B cell (primary cell): ENCODE measurements at regions not wholly inside any gene's neighbourhood (a gene's known extent, or its start where the extent isn't known, plus 50 kb on each side); places are given as distances from the start of the nearest gene placed in this dataset.

Source experiments
- ATAC-seq: fragments of 200-7000 bp; cut with Tn5 transposase; one replicate; pipeline ENCODE4 v1.10.0; 2021; ENCODE audit warnings: low read depth, mild to moderate bottlenecking, moderate number of reproducible peaks, moderate library complexity
- CTCF ChIA-PET: fragments of 350-600 bp; sonication (Branson Sonifier 250); formaldehyde crosslinking; loops from one replicate; lab custom pipeline; 2021; ENCODE audit warnings: antibody characterized with exemption, inconsistent platforms; lab: Charles Lee
- POLR2A ChIA-PET: fragments of 350-600 bp; sonication (Branson Sonifier 250); formaldehyde crosslinking; loops from one replicate; lab custom pipeline; 2021; ENCODE audit warnings: antibody characterized with exemption; lab: Charles Lee
- DNase-seq: peaks from one replicate; pipeline ENCODE4 v3.0.0; 2013
- H2AFZ ChIP-seq: 2 replicates; pipeline ENCODE4 v1.6.1; 2012; ENCODE audit warnings: mild to moderate bottlenecking, low read depth, low read length; ENCODE audit not compliant: insufficient read depth, poor library complexity, severe bottlenecking
- H3K27ac ChIP-seq, 2 donors: 1 replicate in 1 of 2; 2 replicates in 1 of 2; pipeline ENCODE4 v1.5.1; 2012 to 2013; ENCODE audit warnings: low read length in 2 of 2, mild to moderate bottlenecking in 2 of 2, moderate library complexity in 1 of 2
- H3K27me3 ChIP-seq, 4 experiments: fragments of 200-600 bp in 1 of 4; sonication (generic) in 1 of 4; replicated peaks in 1 of 4; 1 replicate in 2 of 4; 2 replicates in 2 of 4; pipeline versions ENCODE4 v1.6.1 to v1.7.0; 2013 to 2016; ENCODE audit warnings: low read length in 3 of 4, mild to moderate bottlenecking in 2 of 4, mixed read lengths in 1 of 4, moderate library complexity in 1 of 4; ENCODE audit not compliant: insufficient read depth in 4 of 4, control insufficient read depth in 3 of 4; ENCODE audit errors: control extremely low read depth in 1 of 4
- H3K36me3 ChIP-seq, 2 experiments: replicated peaks in 1 of 2; 1 replicate in 1 of 2; 2 replicates in 1 of 2; pipeline versions ENCODE4 v1.6.1 to v1.7.1; 2013; ENCODE audit warnings: low read length in 1 of 2; ENCODE audit not compliant: insufficient read depth in 2 of 2, control insufficient read depth in 1 of 2; ENCODE audit errors: control extremely low read depth in 1 of 2, extremely low read depth in 1 of 2
- H3K4me1 ChIP-seq, 2 donors: fragments of 200-600 bp in 1 of 2; sonication (generic) in 1 of 2; 1 replicate in 1 of 2; 2 replicates in 1 of 2; pipeline versions ENCODE4 v1.5.1 to v1.6.1; 2013 to 2017; ENCODE audit warnings: low read length in 2 of 2; ENCODE audit not compliant: control insufficient read depth in 2 of 2, insufficient read depth in 2 of 2
- H3K4me2 ChIP-seq: replicated peaks from 2 replicates; pipeline ENCODE3; 2012; ENCODE audit warnings: mild to moderate bottlenecking, low read depth, low read length; ENCODE audit not compliant: poor library complexity, severe bottlenecking
- H3K4me3 ChIP-seq, 5 experiments: fragments of 200-600 bp in 1 of 5; sonication (generic) in 1 of 5; 1 replicate in 3 of 5; 2 replicates in 2 of 5; pipeline versions ENCODE4 v1.5.1 to v1.7.0; 2011 to 2016; ENCODE audit warnings: low read length in 4 of 5, mild to moderate bottlenecking in 4 of 5, low read depth in 2 of 5, control low read depth in 1 of 5, moderate library complexity in 1 of 5; ENCODE audit not compliant: insufficient read depth in 1 of 5; ENCODE audit errors: control extremely low read depth in 1 of 5, extremely low read depth in 1 of 5
- H3K79me2 ChIP-seq: fragments of 200-600 bp; sonication (generic); one replicate; pipeline ENCODE4 v1.6.0; 2016; ENCODE audit warnings: low read length; ENCODE audit not compliant: control insufficient read depth, insufficient read depth
- H3K9ac ChIP-seq: fragments of 200-600 bp; sonication (generic); 2 replicates; pipeline ENCODE4 v1.6.1; 2017; ENCODE audit warnings: mild to moderate bottlenecking, low read length, moderate library complexity
- H3K9me3 ChIP-seq, 3 donors: one replicate each; pipeline versions ENCODE4 v1.6.1 to v1.7.1; 2013; ENCODE audit warnings: low read length in 2 of 3; ENCODE audit not compliant: control insufficient read depth in 2 of 3, insufficient read depth in 1 of 3; ENCODE audit errors: control extremely low read depth in 1 of 3
- H4K20me1 ChIP-seq: 2 replicates; pipeline ENCODE4 v1.6.0; 2012; ENCODE audit warnings: mild to moderate bottlenecking, low read length; ENCODE audit not compliant: insufficient read depth, control insufficient read depth, poor library complexity, severe bottlenecking
- H3K27ac Mint-ChIP-seq: one replicate; pipeline ENCODE4 v1.8.0; 2021; ENCODE audit warnings: mixed read lengths
- H3K27me3 Mint-ChIP-seq: one replicate; pipeline ENCODE4 v1.8.0; 2021; ENCODE audit warnings: mixed read lengths
- H3K4me1 Mint-ChIP-seq: one replicate; pipeline ENCODE4 v1.8.0; 2021; ENCODE audit warnings: mixed read lengths
- H3K4me3 Mint-ChIP-seq: one replicate; pipeline ENCODE4 v1.8.0; 2021; ENCODE audit warnings: mixed read lengths
- H3K9me3 Mint-ChIP-seq: one replicate; pipeline ENCODE4 v1.8.0; 2022; ENCODE audit warnings: mixed read lengths; ENCODE audit not compliant: insufficient read depth
- CTCF ChIP-seq: fragments of 200-600 bp; IDR thresholded peaks from one replicate; pipeline ENCODE4 v1.8.0; 2022; ENCODE audit warnings: antibody characterized with exemption, mild to moderate bottlenecking
- EZH2 ChIP-seq: IDR thresholded peaks from 2 replicates; pipeline ENCODE4 v1.6.1; 2012; ENCODE audit warnings: borderline replicate concordance, low read depth, mild to moderate bottlenecking, moderate library complexity, low read length; ENCODE audit not compliant: insufficient read depth, poor library complexity, severe bottlenecking
- WGBS: methylation state at CpG from one replicate; pipeline ENCODE4 v1.1.5; 2013; ENCODE audit warnings: missing lambda C conversion rate; ENCODE audit not compliant: insufficient coverage; 5-methylcytosine and 5-hydroxymethylcytosine counted together
- intact Hi-C: fragments of 100-400 bp; cut with micrococcal nuclease; formaldehyde crosslinking; loops from one replicate; pipeline ENCODE4 v1.10.0; 2022

GRCh38 chr6:91480402-91480801 lies 893.5 kb upstream of the MAP3K7 start:
- Histone ChIP-seq H4K20me1 (no peaks in the 10 kb centered on the region), H3K9ac (no peak overlapping the region), H3K36me3 (no peaks in the 10 kb centered on the region), H3K9me3 (no peaks in the 10 kb centered on the region), H2AFZ (no peak overlapping the region), H3K27me3 (no peaks in the 10 kb centered on the region), H3K27ac (no peak overlapping the region), H3K4me3 (no peak overlapping the region), H3K4me2 (no peak overlapping the region), H3K79me2 (no peaks in the 10 kb centered on the region), H3K4me1 (no peaks in the 10 kb centered on the region)
- H3K4me3 Mint-ChIP-seq: no peak overlapping the region
- no peak overlapping the region for H3K27ac Mint-ChIP-seq
- intact Hi-C loops: no loop called here
- no peak for ATAC-seq
- ChIA-PET POLR2A (no interaction called here), CTCF (no interaction called here)
- H3K27me3 Mint-ChIP-seq: no peaks in the 10 kb centered on the region
- no peaks in the 10 kb centered on the region for H3K9me3 Mint-ChIP-seq
- WGBS: no CpG with 5 or more reads among the region's 1 CpG
- no peaks in the 10 kb centered on the region for H3K4me1 Mint-ChIP-seq
- no peak for TF ChIP-seq EZH2
- TF ChIP-seq CTCF: no peak
- DNase-seq: no peak

- Mint-ChIP-seq H3K9me3 (no peaks in the 10 kb centered on the region), H3K27ac (no peak overlapping the region), H3K27me3 (no peaks in the 10 kb centered on the region), H3K4me1 (no peaks in the 10 kb centered on the region), H3K4me3 (no peak overlapping the region)
- ATAC-seq (no peak), DNase-seq (no peak)
- Histone ChIP-seq H3K4me2 (no peak overlapping the region), H3K4me1 (no peaks in the 10 kb centered on the region), H3K79me2 (no peaks in the 10 kb centered on the region), H3K27ac (no peak overlapping the region), H3K36me3 (no peaks in the 10 kb centered on the region), H3K9me3 (no peaks in the 10 kb centered on the region), H4K20me1 (no peaks in the 10 kb centered on the region), H3K9ac (no peak overlapping the region), H3K27me3 (no peaks in the 10 kb centered on the region), H3K4me3 (no peak overlapping the region), H2AFZ (no peak overlapping the region)
- ChIA-PET CTCF (no interaction called here), POLR2A (no interaction called here)
- no peak for TF ChIP-seq CTCF
- no peak for TF ChIP-seq EZH2
- WGBS: 94% methylated on average over 5 of the region's 6 CpGs
- intact Hi-C loops: no loop called here
Observed at GRCh38 chr6:91477688-91478087, 890.8 kb upstream of the MAP3K7 start.
